Jurkat, Clone E6-1 (cell line): ENCODE measurements at regions not wholly inside any gene's neighbourhood (a gene's known extent, or its start where the extent isn't known, plus 50 kb on each side); places are given as distances from the start of the nearest gene placed in this dataset.
A peak's percentile ranks its signal among the peaks of the same experiment; 100 is the strongest.

Source experiments
- DNase-seq: peaks from one replicate; pipeline ENCODE4 v3.0.0-alpha.2; 2011; ENCODE audit warnings: low read depth, low spot score
- H3K4me3 ChIP-seq: 2 replicates; pipeline ENCODE4 v1.5.1; 2011; ENCODE audit warnings: mild to moderate bottlenecking, low read length, control low read depth, moderate library complexity

- no peak for DNase-seq
- H3K4me3 ChIP-seq, result no peak overlapping the region
These were observed 267.8 kb upstream of the NXPH2 start for GRCh38 chr2:139048017-139048416.

- H3K4me3 ChIP-seq, result no peak overlapping the region
- DNase-seq, result no peak
These were observed 265.3 kb upstream of the NXPH2 start for GRCh38 chr2:139045524-139045923.

GRCh38 chr2:139034064-139034463 lies 253.9 kb upstream of the NXPH2 start:
- H3K4me3 ChIP-seq, result no peak overlapping the region
- no peak for DNase-seq

GRCh38 chr2:139033300-139033699 lies 253.1 kb upstream of the NXPH2 start:
- no peak for DNase-seq
- H3K4me3 ChIP-seq, result no peak overlapping the region

- no peak overlapping the region for H3K4me3 ChIP-seq
- peak; percentile 45 for DNase-seq
These were observed 251.5 kb upstream of the NXPH2 start for GRCh38 chr2:139031722-139032121.

- H3K4me3 ChIP-seq, result no peak overlapping the region
- no peak for DNase-seq
These were observed 240.1 kb upstream of the NXPH2 start for GRCh38 chr2:139020287-139020686.

GRCh38 chr2:139018252-139018651 lies 238.1 kb upstream of the NXPH2 start:
- DNase-seq, result no peak
- no peak overlapping the region for H3K4me3 ChIP-seq

GRCh38 chr2:139007130-139007529 lies 226.9 kb upstream of the NXPH2 start:
- DNase-seq, result no peak
- no peak overlapping the region for H3K4me3 ChIP-seq

GRCh38 chr2:139000131-139000785 lies 220.1 kb upstream of the NXPH2 start:
- no peak for DNase-seq

GRCh38 chr2:138997856-138998517 lies 217.8 kb upstream of the NXPH2 start:
- no peak for DNase-seq

More at GRCh38 chr2:139000131-139000785, 220.1 kb upstream of the NXPH2 start:
- H3K4me3 ChIP-seq, result no peak overlapping the region

GRCh38 chr2:138997346-138997745 lies 217.2 kb upstream of the NXPH2 start:
- no peak overlapping the region for H3K4me3 ChIP-seq
- no peak for DNase-seq

More at GRCh38 chr2:138997856-138998517, 217.8 kb upstream of the NXPH2 start:
- H3K4me3 ChIP-seq, result no peak overlapping the region

GRCh38 chr2:138994502-138994901 lies 214.3 kb upstream of the NXPH2 start:
- no peak for DNase-seq
- no peak overlapping the region for H3K4me3 ChIP-seq

- DNase-seq, result no peak
- no peak overlapping the region for H3K4me3 ChIP-seq
These were observed 205.7 kb upstream of the NXPH2 start for GRCh38 chr2:138985881-138986280.

GRCh38 chr2:138979131-138979785 lies 199.1 kb upstream of the NXPH2 start:
- no peak overlapping the region for H3K4me3 ChIP-seq
- DNase-seq, result no peak

GRCh38 chr2:138974651-138975050 lies 194.5 kb upstream of the NXPH2 start:
- H3K4me3 ChIP-seq, result no peak overlapping the region
- no peak for DNase-seq

- DNase-seq, result no peak
- no peak overlapping the region for H3K4me3 ChIP-seq
These were observed 184.2 kb upstream of the NXPH2 start for GRCh38 chr2:138964418-138964817.

- no peak overlapping the region for H3K4me3 ChIP-seq
- no peak for DNase-seq
These were observed 182.5 kb upstream of the NXPH2 start for GRCh38 chr2:138962686-138963085.

GRCh38 chr2:138960191-138960590 lies 180.0 kb upstream of the NXPH2 start:
- DNase-seq, result no peak

GRCh38 chr2:138959031-138959430 lies 178.8 kb upstream of the NXPH2 start:
- no peak overlapping the region for H3K4me3 ChIP-seq

More at GRCh38 chr2:138960191-138960590, 180.0 kb upstream of the NXPH2 start:
- H3K4me3 ChIP-seq, result no peak overlapping the region

GRCh38 chr2:138956116-138956515 lies 175.9 kb upstream of the NXPH2 start:
- no peak overlapping the region for H3K4me3 ChIP-seq
- DNase-seq, result no peak

More at GRCh38 chr2:138959031-138959430, 178.8 kb upstream of the NXPH2 start:
- DNase-seq, result no peak
